SJSA1 (cell line): ENCODE measurements at regions not wholly inside any gene's neighbourhood (a gene's known extent, or its start where the extent isn't known, plus 50 kb on each side); places are given as distances from the start of the nearest gene placed in this dataset.

ENCODE experiments used
- DNase-seq, 2 experiments: peaks; one replicate each; pipeline ENCODE4 v3.0.0-alpha.2; 2015 to 2020; ENCODE audit warnings: low spot score in 2 of 2, low read depth in 1 of 2
- H3K27ac ChIP-seq: fragments of 250-450 bp; sonication (Bioruptor Pico); 2 replicates; pipeline ENCODE4 v1.5.1; 2020; ENCODE audit warnings: mild to moderate bottlenecking, moderate library complexity
- H3K27me3 ChIP-seq: fragments of 250-450 bp; sonication (Bioruptor Pico); replicated peaks from 2 replicates; pipeline ENCODE4 v1.5.1; 2020; ENCODE audit warnings: mild to moderate bottlenecking, moderate library complexity
- H3K36me3 ChIP-seq: fragments of 250-450 bp; sonication (Bioruptor Pico); 2 replicates; pipeline ENCODE4 v1.5.1; 2020; ENCODE audit warnings: mild to moderate bottlenecking
- H3K4me1 ChIP-seq: fragments of 250-450 bp; sonication (Bioruptor Pico); replicated peaks from 2 replicates; pipeline ENCODE4 v1.6.1; 2021; ENCODE audit warnings: mild to moderate bottlenecking
- H3K4me3 ChIP-seq: fragments of 250-450 bp; sonication (Bioruptor Pico); 2 replicates; pipeline ENCODE4 v1.5.1; 2020; ENCODE audit warnings: mild to moderate bottlenecking
- H3K9me3 ChIP-seq: fragments of 250-450 bp; sonication (Bioruptor Pico); replicated peaks from 2 replicates; pipeline ENCODE4 v1.5.1; 2020; ENCODE audit warnings: mild to moderate bottlenecking

GRCh38 chr13:74442751-74443150 is 308.5 kb upstream of the KLF12 start:
- no peak for DNase-seq
- no peaks in the 10 kb centered on the region for H3K4me1 ChIP-seq
- no peak overlapping the region for H3K27ac ChIP-seq
- H3K27me3 ChIP-seq, result no peaks in the 10 kb centered on the region
- H3K9me3 ChIP-seq, result no peaks in the 10 kb centered on the region
- H3K4me3 ChIP-seq, result no peak overlapping the region
- no peaks in the 10 kb centered on the region for H3K36me3 ChIP-seq

DNA sequence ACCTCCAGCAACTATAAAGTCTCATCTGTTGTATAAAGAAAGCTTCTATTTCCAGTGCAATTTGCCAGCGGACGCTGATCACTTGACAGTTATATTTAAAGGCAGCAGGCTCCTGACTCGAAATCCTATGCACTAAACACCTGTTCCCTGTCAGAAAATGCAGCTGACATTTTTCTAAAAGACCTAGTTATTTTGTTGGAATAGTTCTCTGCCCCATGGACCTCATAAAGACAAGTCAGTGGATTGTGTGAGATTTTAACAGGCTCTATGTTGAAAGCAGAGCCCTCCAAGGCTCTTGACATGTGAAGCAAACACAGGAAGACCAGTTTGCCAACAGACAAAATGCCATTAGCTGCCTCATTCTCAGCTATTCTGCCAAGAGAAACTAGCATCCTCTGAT is 304.7 kb upstream of the KLF12 start:
- Histone ChIP-seq H3K36me3 (no peaks in the 10 kb centered on the region), H3K9me3 (no peaks in the 10 kb centered on the region), H3K27ac (no peak overlapping the region), H3K27me3 (no peaks in the 10 kb centered on the region), H3K4me3 (no peak overlapping the region), H3K4me1 (no peaks in the 10 kb centered on the region)
- DNase-seq, result no peak

DNA sequence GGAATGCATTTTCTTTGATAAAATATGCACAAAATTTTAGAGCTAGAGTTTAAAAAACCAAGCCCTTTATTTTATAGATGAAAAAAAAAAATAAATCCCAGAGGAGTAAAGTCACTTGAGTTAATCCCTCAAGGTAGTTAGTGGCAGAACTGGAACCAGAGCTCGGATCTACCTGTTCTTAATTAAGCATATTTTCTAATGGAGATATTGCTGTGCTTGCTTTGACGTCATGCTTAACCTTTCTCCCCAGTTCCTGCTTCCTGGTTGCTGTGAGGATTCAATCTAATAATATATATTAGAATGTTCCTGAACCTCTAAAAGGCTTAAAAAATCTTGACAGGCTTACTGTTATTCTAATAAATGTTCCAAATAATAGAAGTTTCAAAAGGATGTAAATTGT is 300.6 kb upstream of the KLF12 start:
- no peaks in the 10 kb centered on the region for H3K9me3 ChIP-seq
- H3K4me3 ChIP-seq, result no peak overlapping the region
- H3K27ac ChIP-seq, result no peak overlapping the region
- DNase-seq, result no peak
- no peaks in the 10 kb centered on the region for H3K36me3 ChIP-seq
- H3K27me3 ChIP-seq, result no peaks in the 10 kb centered on the region
- H3K4me1 ChIP-seq, result no peaks in the 10 kb centered on the region

- H3K27me3 ChIP-seq, result no peaks in the 10 kb centered on the region
- no peaks in the 10 kb centered on the region for H3K9me3 ChIP-seq
- no peaks in the 10 kb centered on the region for H3K36me3 ChIP-seq
- no peak overlapping the region for H3K27ac ChIP-seq
- no peak for DNase-seq
- no peaks in the 10 kb centered on the region for H3K4me1 ChIP-seq
- no peak overlapping the region for H3K4me3 ChIP-seq
Measured at GRCh38 chr13:74424455-74424854, 290.3 kb upstream of the KLF12 start.

DNA sequence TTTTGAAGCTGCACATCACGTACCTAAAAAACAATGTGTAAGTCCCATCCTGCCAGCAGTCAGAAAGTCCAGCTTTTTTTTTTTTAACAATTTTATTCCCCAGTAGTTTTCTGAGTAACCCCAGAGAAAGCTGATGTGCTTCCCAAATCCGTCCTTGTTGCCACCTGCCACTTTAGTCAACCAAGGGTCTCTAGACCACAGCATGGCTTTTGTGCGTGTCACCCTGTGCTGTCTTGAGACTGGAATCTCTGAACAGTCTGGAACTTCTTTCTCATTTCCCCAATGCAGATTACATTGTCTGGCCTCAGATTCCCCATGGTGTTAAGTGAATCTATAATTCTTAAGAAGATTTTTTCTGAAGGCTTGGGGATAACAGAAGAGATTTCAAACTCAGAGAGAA is 289.2 kb upstream of the KLF12 start:
- Histone ChIP-seq H3K27me3 (no peaks in the 10 kb centered on the region), H3K27ac (no peak overlapping the region), H3K4me3 (no peak overlapping the region), H3K9me3 (no peaks in the 10 kb centered on the region), H3K4me1 (no peaks in the 10 kb centered on the region), H3K36me3 (no peaks in the 10 kb centered on the region)
- DNase-seq, result no peak

DNA sequence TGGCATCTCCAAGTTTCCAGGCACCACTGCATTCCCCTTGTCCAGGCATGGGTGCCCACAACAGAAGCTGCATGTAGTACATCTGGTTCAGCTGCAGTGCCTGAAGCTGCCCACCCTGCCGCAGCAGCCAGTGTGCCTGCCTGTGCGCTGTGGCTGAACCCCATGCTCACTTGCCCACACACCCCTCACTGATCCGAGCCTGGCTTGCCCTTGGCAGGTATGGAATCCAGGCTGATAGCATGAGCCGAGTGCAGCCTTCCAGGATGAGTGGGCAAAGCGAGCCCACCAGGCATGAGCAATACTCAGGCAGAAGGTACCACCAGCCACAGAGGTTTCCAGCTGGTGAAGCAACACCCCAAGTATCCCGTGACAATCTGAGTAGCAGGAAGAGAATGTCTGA is 280.3 kb upstream of the KLF12 start:
- DNase-seq, result no peak
- H3K9me3 ChIP-seq, result no peaks in the 10 kb centered on the region
- no peaks in the 10 kb centered on the region for H3K27me3 ChIP-seq
- no peak overlapping the region for H3K4me3 ChIP-seq
- no peak overlapping the region for H3K27ac ChIP-seq
- H3K4me1 ChIP-seq, result no peaks in the 10 kb centered on the region
- H3K36me3 ChIP-seq, result no peaks in the 10 kb centered on the region

DNA sequence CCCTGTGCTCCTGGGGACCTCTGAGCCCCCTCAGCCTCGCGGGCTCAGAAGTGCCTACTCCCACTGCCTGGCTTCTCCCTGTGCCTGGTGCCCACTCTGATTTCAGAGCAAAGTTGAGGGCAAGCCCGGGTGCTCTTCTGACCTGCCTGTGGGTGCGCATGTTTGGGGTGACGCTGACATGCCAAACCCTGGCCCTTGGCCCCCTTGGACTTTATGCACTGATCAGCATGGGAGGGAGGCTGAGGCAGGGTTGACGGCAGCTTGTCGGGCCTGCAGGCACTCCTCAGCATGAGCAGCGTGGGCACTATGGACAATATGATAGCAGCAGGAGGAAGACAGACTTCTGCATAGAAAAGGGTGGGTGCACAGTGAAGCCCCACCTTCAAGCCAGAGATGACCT is 279.3 kb upstream of the KLF12 start:
- no peaks in the 10 kb centered on the region for H3K27me3 ChIP-seq
- H3K4me1 ChIP-seq, result no peaks in the 10 kb centered on the region
- DNase-seq, result no peak
- no peaks in the 10 kb centered on the region for H3K9me3 ChIP-seq
- no peak overlapping the region for H3K27ac ChIP-seq
- H3K36me3 ChIP-seq, result no peaks in the 10 kb centered on the region
- no peak overlapping the region for H3K4me3 ChIP-seq

GRCh38 chr13:74409551-74409950 is 275.3 kb upstream of the KLF12 start:
- no peaks in the 10 kb centered on the region for H3K36me3 ChIP-seq
- no peak overlapping the region for H3K27ac ChIP-seq
- H3K4me1 ChIP-seq, result no peaks in the 10 kb centered on the region
- H3K27me3 ChIP-seq, result no peaks in the 10 kb centered on the region
- no peak overlapping the region for H3K4me3 ChIP-seq
- no peaks in the 10 kb centered on the region for H3K9me3 ChIP-seq
- DNase-seq, result no peak

DNA sequence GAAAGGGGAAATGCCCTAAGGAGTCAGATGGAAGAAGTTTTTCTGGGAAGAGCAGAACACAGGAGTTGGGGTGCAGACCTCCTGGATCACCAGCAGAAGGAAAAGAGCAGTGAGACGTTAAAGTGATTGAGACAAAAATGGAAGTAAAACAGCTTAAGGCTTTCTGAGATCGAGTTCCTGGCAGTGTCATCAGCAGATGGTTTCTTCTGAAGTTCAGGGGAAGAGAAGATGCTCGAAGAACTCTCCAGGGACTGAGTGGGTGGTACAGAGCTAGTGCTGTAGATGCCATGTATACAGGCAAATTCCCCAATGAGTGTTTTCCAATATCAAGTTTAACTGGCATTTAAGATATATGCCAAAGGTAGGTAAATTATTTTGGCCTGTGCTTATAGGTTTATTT is 272.2 kb upstream of the KLF12 start:
- Histone ChIP-seq H3K27me3 (no peaks in the 10 kb centered on the region), H3K4me3 (no peak overlapping the region), H3K9me3 (no peaks in the 10 kb centered on the region), H3K4me1 (no peaks in the 10 kb centered on the region), H3K36me3 (no peaks in the 10 kb centered on the region), H3K27ac (no peak overlapping the region)
- DNase-seq, result no peak

DNA sequence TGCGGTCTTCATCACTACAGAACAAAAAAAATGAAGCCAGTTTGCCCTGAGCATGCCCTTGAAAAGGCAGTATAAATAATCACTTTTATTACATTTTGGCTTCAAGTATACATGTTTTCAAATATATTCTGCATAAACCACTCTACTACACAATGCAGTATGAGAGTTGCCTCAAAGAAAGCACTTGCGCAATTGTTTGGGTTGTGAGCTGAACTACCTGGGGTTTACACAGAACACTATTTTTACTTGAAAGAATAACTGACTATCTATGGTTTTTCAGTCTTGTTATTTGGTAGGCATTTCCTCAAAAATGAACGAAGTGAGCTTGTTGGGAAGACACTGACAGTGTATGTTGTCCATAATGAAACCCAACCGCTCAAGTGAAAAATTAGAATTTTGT is 264.4 kb upstream of the KLF12 start:
- no peak overlapping the region for H3K27ac ChIP-seq
- H3K4me3 ChIP-seq, result no peak overlapping the region
- no peaks in the 10 kb centered on the region for H3K4me1 ChIP-seq
- H3K9me3 ChIP-seq, result no peaks in the 10 kb centered on the region
- H3K36me3 ChIP-seq, result no peaks in the 10 kb centered on the region
- H3K27me3 ChIP-seq, result no peaks in the 10 kb centered on the region
- DNase-seq, result no peak

DNA sequence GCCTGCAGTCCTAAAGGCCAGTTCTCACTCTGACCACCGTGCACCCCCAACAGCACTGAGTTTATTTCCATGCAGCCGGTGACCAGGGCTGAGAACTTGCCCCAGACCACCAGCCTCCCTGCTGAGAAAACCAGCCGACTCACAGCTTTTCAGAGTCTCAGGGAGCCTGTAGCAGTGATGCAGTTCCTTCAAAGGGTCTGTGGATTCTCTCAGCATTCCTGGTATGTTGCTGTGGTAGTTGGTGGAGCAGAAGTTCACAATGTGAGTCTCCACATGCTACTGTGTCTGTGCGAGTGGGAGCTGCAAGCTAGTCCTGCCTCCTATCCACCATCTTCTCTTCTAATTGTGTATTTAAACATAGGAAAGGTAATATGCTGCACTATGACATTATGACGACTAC is 254.9 kb upstream of the KLF12 start:
- no peak overlapping the region for H3K27ac ChIP-seq
- H3K9me3 ChIP-seq, result no peaks in the 10 kb centered on the region
- H3K36me3 ChIP-seq, result no peaks in the 10 kb centered on the region
- H3K4me1 ChIP-seq, result no peaks in the 10 kb centered on the region
- no peak for DNase-seq
- H3K4me3 ChIP-seq, result no peak overlapping the region
- no peaks in the 10 kb centered on the region for H3K27me3 ChIP-seq

DNA sequence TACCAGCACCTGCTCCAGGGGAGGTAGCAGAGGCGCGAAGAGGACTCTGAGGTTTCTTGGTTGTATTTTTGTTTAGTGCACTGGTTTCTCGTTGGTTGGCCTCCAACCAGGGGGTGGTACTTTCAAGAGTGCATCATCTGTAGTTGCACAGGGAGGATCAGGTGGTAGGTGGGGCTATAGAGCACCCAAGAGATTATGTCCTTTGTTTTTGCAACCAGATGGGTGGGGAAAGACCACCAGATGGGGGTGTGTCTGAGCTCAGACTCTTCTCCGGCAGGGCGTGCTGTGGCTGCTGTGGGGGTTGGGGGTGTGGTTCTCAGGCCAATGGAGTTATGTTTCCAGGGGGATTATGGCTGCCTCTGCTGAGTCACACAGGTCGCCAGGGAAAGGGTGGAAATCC is 254.4 kb upstream of the KLF12 start:
- Histone ChIP-seq H3K27me3 (no peaks in the 10 kb centered on the region), H3K4me3 (no peak overlapping the region), H3K36me3 (no peaks in the 10 kb centered on the region), H3K9me3 (no peaks in the 10 kb centered on the region), H3K4me1 (no peaks in the 10 kb centered on the region), H3K27ac (no peak overlapping the region)
- DNase-seq, result no peak

DNA sequence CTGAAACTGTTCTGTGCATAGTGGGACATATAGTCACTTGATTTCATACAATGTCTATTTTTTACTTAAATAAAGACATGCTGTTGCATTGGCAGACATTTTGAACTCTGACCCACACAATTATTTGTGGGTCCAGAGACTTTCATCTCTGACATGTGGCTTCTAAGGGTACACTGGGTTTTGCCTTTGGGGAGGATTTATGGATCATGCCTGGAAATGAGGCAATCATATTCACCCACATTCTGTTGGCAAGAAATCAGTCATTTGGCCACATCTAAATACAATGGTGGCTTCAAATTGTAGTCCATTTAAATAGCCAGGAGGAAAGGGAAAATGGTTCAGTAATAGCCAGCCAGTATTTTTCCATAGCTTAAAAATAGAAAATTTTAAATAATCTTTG is 238.3 kb upstream of the KLF12 start:
- Histone ChIP-seq H3K27ac (no peak overlapping the region), H3K4me1 (no peaks in the 10 kb centered on the region), H3K9me3 (no peaks in the 10 kb centered on the region), H3K36me3 (no peaks in the 10 kb centered on the region), H3K4me3 (no peak overlapping the region), H3K27me3 (no peaks in the 10 kb centered on the region)
- no peak for DNase-seq

- Histone ChIP-seq H3K4me3 (no peak overlapping the region), H3K27ac (no peak overlapping the region), H3K9me3 (no peaks in the 10 kb centered on the region), H3K27me3 (no peaks in the 10 kb centered on the region), H3K36me3 (no peaks in the 10 kb centered on the region), H3K4me1 (no peaks in the 10 kb centered on the region)
- no peak for DNase-seq
Measured at GRCh38 chr13:74367193-74367592, 233.0 kb upstream of the KLF12 start.

DNA sequence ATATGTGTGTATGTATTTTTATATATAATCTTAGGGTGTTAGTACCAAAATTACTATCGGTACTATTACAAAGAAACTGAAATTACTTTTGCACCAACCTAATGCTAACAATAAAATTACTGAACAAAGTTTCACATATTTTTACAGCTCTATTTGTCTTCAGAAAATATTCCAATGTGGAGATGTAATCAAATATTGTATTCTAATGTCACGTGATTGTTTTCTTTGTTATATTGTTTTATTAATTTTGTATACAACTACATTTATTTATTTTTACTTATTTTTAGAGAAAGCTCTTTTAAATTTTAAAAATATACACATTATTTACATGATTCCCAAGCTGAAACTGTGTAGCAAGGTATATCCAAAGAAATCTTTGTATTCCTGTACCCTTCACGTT is 227.1 kb upstream of the KLF12 start:
- no peaks in the 10 kb centered on the region for H3K27me3 ChIP-seq
- no peak overlapping the region for H3K4me3 ChIP-seq
- no peaks in the 10 kb centered on the region for H3K9me3 ChIP-seq
- H3K27ac ChIP-seq, result no peak overlapping the region
- no peaks in the 10 kb centered on the region for H3K36me3 ChIP-seq
- no peak for DNase-seq
- H3K4me1 ChIP-seq, result no peaks in the 10 kb centered on the region

- Histone ChIP-seq H3K9me3 (no peaks in the 10 kb centered on the region), H3K4me3 (no peak overlapping the region), H3K36me3 (no peaks in the 10 kb centered on the region), H3K4me1 (no peaks in the 10 kb centered on the region), H3K27ac (no peak overlapping the region), H3K27me3 (no peaks in the 10 kb centered on the region)
- no peak for DNase-seq
Measured at GRCh38 chr13:74346960-74347359, 212.8 kb upstream of the KLF12 start.
